ENCODE measurements at regions not wholly inside any gene's neighbourhood (a gene's known extent, or its start where the extent isn't known, plus 50 kb on each side); places are given as distances from the start of the nearest gene placed in this dataset.

DNA sequence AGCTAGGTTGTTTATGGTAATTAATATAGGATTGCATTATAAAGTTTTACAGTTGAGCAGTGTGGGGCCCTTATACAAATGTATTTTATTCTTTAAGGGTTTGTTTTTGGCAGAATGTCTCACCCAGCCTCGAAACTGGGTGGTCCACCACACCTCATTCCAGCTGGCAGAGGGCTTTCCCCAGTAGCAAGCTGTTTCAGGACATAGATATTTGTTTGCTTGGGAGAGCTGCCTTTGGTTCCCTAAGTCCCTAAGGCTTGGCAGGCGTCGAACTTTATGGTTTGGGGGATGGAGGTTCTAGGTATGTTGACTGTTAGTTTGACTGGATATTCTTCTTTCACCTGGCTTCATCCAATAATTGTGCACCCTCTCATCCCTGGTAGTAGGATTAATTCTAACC is 205.9 kb downstream of the KCNS3 start (continued):
- no peak for TF ChIP-seq CHD1 (IDR thresholded peaks at IDR 0.05; ENCODE audit: low read depth, low read length)

DNA sequence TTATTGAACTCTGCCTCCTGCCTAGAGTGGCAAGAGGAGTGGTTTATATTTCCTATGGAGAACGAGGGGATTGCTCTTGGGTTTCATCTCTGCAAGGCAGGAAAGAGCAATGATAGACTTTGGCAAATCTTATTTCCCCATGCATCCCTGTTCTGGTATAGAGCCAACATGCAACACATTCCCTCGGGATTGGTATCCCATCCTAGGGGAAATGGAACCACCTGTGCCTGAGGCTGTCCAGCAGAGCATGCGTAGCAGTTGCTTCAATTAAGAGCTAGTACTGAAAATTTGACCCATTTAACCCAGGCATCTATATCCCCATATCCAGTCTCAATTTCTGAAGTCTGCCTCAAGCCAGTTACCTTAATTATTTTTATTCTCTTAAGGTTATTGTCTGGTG is 205.3 kb downstream of the KCNS3 start:
- Histone ChIP-seq H3K9me3 (ENCODE audit: insufficient read depth in 2 of 2, low read depth in 1 of 2, low read length in 1 of 2) (no peaks in the 10 kb centered on the region), H3K23me2 (ENCODE audit: low read depth, low read length) (no peaks in the 10 kb centered on the region), H3K56ac (replicated peaks; ENCODE audit: insufficient read length, low read depth, low read length) (no peak overlapping the region), H3K14ac (ENCODE audit: insufficient read length) (no peak overlapping the region), H4K20me1 (replicated peaks in 1 of 2; ENCODE audit: control insufficient read depth in 1 of 2, insufficient read depth in 2 of 2, low read length in 2 of 2) (no peaks in the 10 kb centered on the region), H4K8ac (ENCODE audit: extremely low read depth, insufficient read depth, low read length) (no peak overlapping the region), H2BK120ac (replicated peaks; ENCODE audit: low read depth, low read length) (no peak overlapping the region), H4K5ac (ENCODE audit: insufficient read length, low read depth, low read length) (no peak overlapping the region), H2AK5ac (ENCODE audit: low read depth, low read length) (no peak overlapping the region), H4K91ac (replicated peaks; ENCODE audit: insufficient read length, low read length) (no peak overlapping the region), H2BK5ac (ENCODE audit: low read depth, low read length) (no peak overlapping the region), H3K4me3 (ENCODE audit: extremely low read depth in 1 of 4, insufficient read depth in 2 of 4, low read depth in 3 of 4, low read length in 4 of 4) (no peak overlapping the region), H2BK12ac (ENCODE audit: low read depth, low read length) (no peak overlapping the region), H3K4me2 (ENCODE audit: insufficient read depth in 1 of 2, low read depth in 2 of 2, low read length in 2 of 2) (no peak overlapping the region), H3K18ac (ENCODE audit: extremely low read depth, low read length) (no peak overlapping the region), H3K79me2 (ENCODE audit: control insufficient read depth in 1 of 2, insufficient read depth in 2 of 2, low read length in 2 of 2) (no peaks in the 10 kb centered on the region), H3K4ac (replicated peaks; ENCODE audit: insufficient read length, low read depth, low read length) (no peak overlapping the region), H3K9ac (replicated peaks in 1 of 4; ENCODE audit: extremely low read depth in 1 of 4, low read depth in 3 of 4, low read length in 3 of 4) (no peak overlapping the region), H3K23ac (ENCODE audit: insufficient read length) (no peak overlapping the region), H2BK20ac (ENCODE audit: low read length) (no peak overlapping the region), H3K4me1 (replicated peaks in 1 of 4; ENCODE audit: control insufficient read depth in 3 of 4, insufficient read depth in 4 of 4, low read length in 3 of 4) (no peaks in the 10 kb centered on the region), H2BK15ac (ENCODE audit: low read length) (no peak overlapping the region), H3K27me3 (replicated peaks in 1 of 4; ENCODE audit: control insufficient read depth in 3 of 4, extremely low read depth in 1 of 4, insufficient read depth in 3 of 4, low read length in 3 of 4) (no peaks in the 10 kb centered on the region), H3K27ac (ENCODE audit: low read depth, low read length) (no peak overlapping the region), H3K36me3 (ENCODE audit: control insufficient read depth in 2 of 4, insufficient read depth in 4 of 4, low read length in 3 of 4) (no peaks in the 10 kb centered on the region), H3K79me1 (ENCODE audit: low read depth, low read length) (no peaks in the 10 kb centered on the region), H2AFZ (ENCODE audit: low read length) (no peak overlapping the region)
- FAIRE-seq (no peak), DNase-seq (ENCODE audit: low read depth in 1 of 2, low spot score in 2 of 2) (no peak)
- CTCF ChIA-PET (ENCODE audit: partially characterized antibody): interaction anchor here (0.7 to 1.0 kb wide), 4 partner anchors 11 to 66 kb away, joined by 3 to 4 read pairs (median 3); no protein-coding TSS in a partner anchor
- 91% methylated on average over 3 of the region's 3 CpGs; no CpG with 5 or more reads in 1 of the 2 experiments for WGBS, 2 experiments (ENCODE audit: extremely low coverage in 1 of 2, insufficient coverage in 1 of 2, insufficient read length in 1 of 2, insufficient replicate concordance in 2 of 2, low coverage in 1 of 2, low lambda C conversion rate in 2 of 2, missing lambda C conversion rate in 1 of 2)
- POLR2A ChIA-PET (ENCODE audit: partially characterized antibody): no interaction called here
- no peak for TF ChIP-seq GABPA (IDR thresholded peaks at IDR 0.05; ENCODE audit: borderline replicate concordance, insufficient read depth, low read length)
- TF ChIP-seq EZH2 (IDR thresholded peaks at IDR 0.05; ENCODE audit: low read depth, low read length, severe bottlenecking): no peak
- TF ChIP-seq RXRA (IDR thresholded peaks at IDR 0.05; ENCODE audit: insufficient read depth, low read depth, low read length): no peak
- TF ChIP-seq SP1 (IDR thresholded peaks at IDR 0.05; ENCODE audit: low read depth, low read length): no peak
- TF ChIP-seq SRF (IDR thresholded peaks at IDR 0.05; ENCODE audit: low read depth, low read length): no peak
- TF ChIP-seq KDM4A (IDR thresholded peaks at IDR 0.05; ENCODE audit: low read depth, low read length, severe bottlenecking): no peak
- TF ChIP-seq ATF3 (IDR thresholded peaks at IDR 0.05; ENCODE audit: insufficient read depth, low read depth, low read length): no peak
- no peak for TF ChIP-seq JUN (IDR thresholded peaks at IDR 0.05; ENCODE audit: low read depth, low read length)
- TF ChIP-seq CBX5 (IDR thresholded peaks at IDR 0.05; ENCODE audit: low read depth, low read length): no peak
- TF ChIP-seq USF2 (IDR thresholded peaks at IDR 0.05; ENCODE audit: low read length): no peak
